ENCODE measurements at regions not wholly inside any gene's neighbourhood (a gene's known extent, or its start where the extent isn't known, plus 50 kb on each side); places are given as distances from the start of the nearest gene placed in this dataset.

DNA sequence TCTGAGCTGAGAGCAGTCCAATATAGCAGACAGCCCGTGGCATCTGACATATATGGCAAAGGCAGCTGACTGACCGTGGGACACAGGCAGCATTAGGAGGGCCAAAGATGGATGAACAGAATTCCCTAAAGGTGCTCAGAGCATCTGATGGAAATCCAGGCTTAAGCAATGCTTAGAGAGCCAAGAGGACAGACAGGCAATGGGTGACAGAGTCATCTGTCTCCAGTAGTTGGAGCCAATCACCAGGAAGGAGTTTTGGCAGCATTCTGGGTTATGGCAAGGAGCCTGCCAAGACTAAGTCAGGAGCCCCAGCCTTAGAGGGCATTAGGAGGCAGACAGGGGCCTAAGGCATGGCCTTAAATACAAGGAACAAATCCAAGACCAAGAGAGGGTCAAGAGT lies 153.3 kb upstream of the USP9X start:
- TF ChIP-seq POLR2A (IDR thresholded peaks at IDR 0.05) (no peak), CTCF (IDR thresholded peaks at IDR 0.05 in 4 of 5, conservative IDR thresholded peaks at IDR 0.05 in 1 of 5) (no peak)

All from gastrocnemius medialis (tissue), 4 donors.